Adrenal gland (tissue), 5 donors: ENCODE measurements at regions not wholly inside any gene's neighbourhood (a gene's known extent, or its start where the extent isn't known, plus 50 kb on each side); places are given as distances from the start of the nearest gene placed in this dataset.

Experiments used
- POLR2A ChIP-seq, 2 donors: fragments of 450-650 bp; IDR thresholded peaks; one replicate each; pipeline ENCODE4 v1.6.1; 2017; ENCODE audit warnings: antibody characterized with exemption in 2 of 2, mild to moderate bottlenecking in 2 of 2, moderate library complexity in 1 of 2
- TF ChIP-seq, protein P1 (sequence below), 6 experiments: fragments of 450-650 bp in 4 of 6; fragments of 200-600 bp in 2 of 6; sonication (generic) in 1 of 6; IDR thresholded peaks; 1 replicate in 5 of 6; 2 replicates in 1 of 6; pipeline versions ENCODE4 v1.5.1 to v1.8.0; 2016 to 2021; ENCODE audit warnings: antibody characterized with exemption in 6 of 6, mild to moderate bottlenecking in 2 of 6, moderate library complexity in 1 of 6
- donor health status: DM: no; HTN: no; CAD: no.

DNA sequence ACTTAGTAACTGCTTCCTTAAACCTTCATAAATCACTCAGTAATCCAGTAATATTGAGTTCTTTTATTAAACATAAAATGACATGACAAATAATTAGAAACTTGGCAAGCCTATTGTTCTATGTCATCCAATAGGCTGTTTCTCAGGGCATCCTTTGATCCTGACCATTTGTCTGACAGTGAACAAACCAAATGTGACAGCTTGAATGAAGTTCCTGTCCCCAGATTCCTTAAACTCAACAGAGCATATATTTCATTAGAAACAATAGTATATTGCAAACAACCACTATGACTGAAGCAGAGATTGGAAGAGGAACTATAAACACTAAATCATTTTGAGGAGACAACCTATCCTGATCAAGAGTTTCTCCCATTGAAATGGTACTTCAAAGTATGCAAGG lies 113.6 kb upstream of the MDFIC2 start:
- TF ChIP-seq, protein P1, sequence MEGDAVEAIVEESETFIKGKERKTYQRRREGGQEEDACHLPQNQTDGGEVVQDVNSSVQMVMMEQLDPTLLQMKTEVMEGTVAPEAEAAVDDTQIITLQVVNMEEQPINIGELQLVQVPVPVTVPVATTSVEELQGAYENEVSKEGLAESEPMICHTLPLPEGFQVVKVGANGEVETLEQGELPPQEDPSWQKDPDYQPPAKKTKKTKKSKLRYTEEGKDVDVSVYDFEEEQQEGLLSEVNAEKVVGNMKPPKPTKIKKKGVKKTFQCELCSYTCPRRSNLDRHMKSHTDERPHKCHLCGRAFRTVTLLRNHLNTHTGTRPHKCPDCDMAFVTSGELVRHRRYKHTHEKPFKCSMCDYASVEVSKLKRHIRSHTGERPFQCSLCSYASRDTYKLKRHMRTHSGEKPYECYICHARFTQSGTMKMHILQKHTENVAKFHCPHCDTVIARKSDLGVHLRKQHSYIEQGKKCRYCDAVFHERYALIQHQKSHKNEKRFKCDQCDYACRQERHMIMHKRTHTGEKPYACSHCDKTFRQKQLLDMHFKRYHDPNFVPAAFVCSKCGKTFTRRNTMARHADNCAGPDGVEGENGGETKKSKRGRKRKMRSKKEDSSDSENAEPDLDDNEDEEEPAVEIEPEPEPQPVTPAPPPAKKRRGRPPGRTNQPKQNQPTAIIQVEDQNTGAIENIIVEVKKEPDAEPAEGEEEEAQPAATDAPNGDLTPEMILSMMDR (IDR thresholded peaks at IDR 0.05): no peak
- no peak for TF ChIP-seq POLR2A (IDR thresholded peaks at IDR 0.05)
